Activated B cell treated with CpG ODN at 0.5 μM for 24 hours (primary cell): ENCODE measurements at regions not wholly inside any gene's neighbourhood (a gene's known extent, or its start where the extent isn't known, plus 50 kb on each side); places are given as distances from the start of the nearest gene placed in this dataset.

Experiments used
- ATAC-seq: fragments of 200-7000 bp; cut with Tn5 transposase; one replicate; pipeline ENCODE4 v1.10.0; 2021; ENCODE audit warnings: low read depth, mild to moderate bottlenecking, moderate library complexity
- CTCF ChIA-PET: fragments of 350-600 bp; sonication (Branson Sonifier 250); formaldehyde crosslinking; loops from one replicate; lab custom pipeline; 2021; ENCODE audit warnings: antibody characterized with exemption; lab: Charles Lee
- POLR2A ChIA-PET: fragments of 350-600 bp; sonication (Branson Sonifier 250); formaldehyde crosslinking; loops from one replicate; lab custom pipeline; 2021; ENCODE audit warnings: antibody characterized with exemption; lab: Charles Lee
- DNase-seq: peaks from one replicate; pipeline ENCODE4 v3.0.0; 2022
- H3K27ac Mint-ChIP-seq: one replicate; pipeline ENCODE4 v1.8.0; 2020; ENCODE audit warnings: mixed read lengths
- H3K27me3 Mint-ChIP-seq: one replicate; pipeline ENCODE4 v1.8.0; 2021; ENCODE audit warnings: mixed read lengths
- H3K36me3 Mint-ChIP-seq: one replicate; pipeline ENCODE4 v1.8.0; 2021; ENCODE audit warnings: low read depth, mixed read lengths
- H3K4me1 Mint-ChIP-seq: one replicate; pipeline ENCODE4 v1.8.0; 2021; ENCODE audit warnings: mixed read lengths
- H3K4me3 Mint-ChIP-seq: one replicate; pipeline ENCODE4 v1.8.0; 2020; ENCODE audit warnings: mild to moderate bottlenecking, mixed read lengths
- H3K9me3 Mint-ChIP-seq: one replicate; pipeline ENCODE4 v1.8.0; 2020; ENCODE audit warnings: mixed read lengths
- intact Hi-C: fragments of 100-400 bp; cut with micrococcal nuclease; formaldehyde crosslinking; loops from one replicate; pipeline ENCODE4 v1.15.1; 2024
- TF ChIP-seq, protein P1 (sequence below): fragments of 200-600 bp; IDR thresholded peaks from one replicate; pipeline ENCODE4 v1.8.0; 2022; ENCODE audit warnings: antibody characterized with exemption, mild to moderate bottlenecking

DNA sequence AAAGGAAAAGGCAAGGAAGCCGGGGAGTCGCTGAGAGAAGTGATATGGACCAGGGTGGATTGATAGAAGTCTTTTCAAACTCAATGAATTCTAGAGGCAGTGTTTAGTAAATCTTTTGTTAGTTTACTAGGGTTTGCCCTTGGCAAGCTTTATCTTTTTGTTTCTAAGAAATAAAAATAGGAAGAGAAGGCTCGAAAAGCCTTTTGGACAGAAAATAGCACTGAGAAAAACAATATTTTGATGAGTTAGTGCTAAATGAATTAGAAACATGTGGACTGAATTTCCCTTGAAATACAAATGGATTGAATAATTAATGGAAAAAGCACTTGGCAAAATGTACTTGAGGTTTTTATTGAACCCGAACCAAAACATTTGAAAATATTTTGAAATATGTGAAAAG, 121.8 kb upstream of the SPAG17 start:
- TF ChIP-seq, protein P1, sequence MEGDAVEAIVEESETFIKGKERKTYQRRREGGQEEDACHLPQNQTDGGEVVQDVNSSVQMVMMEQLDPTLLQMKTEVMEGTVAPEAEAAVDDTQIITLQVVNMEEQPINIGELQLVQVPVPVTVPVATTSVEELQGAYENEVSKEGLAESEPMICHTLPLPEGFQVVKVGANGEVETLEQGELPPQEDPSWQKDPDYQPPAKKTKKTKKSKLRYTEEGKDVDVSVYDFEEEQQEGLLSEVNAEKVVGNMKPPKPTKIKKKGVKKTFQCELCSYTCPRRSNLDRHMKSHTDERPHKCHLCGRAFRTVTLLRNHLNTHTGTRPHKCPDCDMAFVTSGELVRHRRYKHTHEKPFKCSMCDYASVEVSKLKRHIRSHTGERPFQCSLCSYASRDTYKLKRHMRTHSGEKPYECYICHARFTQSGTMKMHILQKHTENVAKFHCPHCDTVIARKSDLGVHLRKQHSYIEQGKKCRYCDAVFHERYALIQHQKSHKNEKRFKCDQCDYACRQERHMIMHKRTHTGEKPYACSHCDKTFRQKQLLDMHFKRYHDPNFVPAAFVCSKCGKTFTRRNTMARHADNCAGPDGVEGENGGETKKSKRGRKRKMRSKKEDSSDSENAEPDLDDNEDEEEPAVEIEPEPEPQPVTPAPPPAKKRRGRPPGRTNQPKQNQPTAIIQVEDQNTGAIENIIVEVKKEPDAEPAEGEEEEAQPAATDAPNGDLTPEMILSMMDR, result no peak
- DNase-seq (no peak), ATAC-seq (no peak)
- Mint-ChIP-seq H3K9me3 (no peaks in the 10 kb centered on the region), H3K27me3 (no peaks in the 10 kb centered on the region), H3K4me1 (no peaks in the 10 kb centered on the region), H3K4me3 (no peak overlapping the region), H3K36me3 (no peaks in the 10 kb centered on the region), H3K27ac (no peak overlapping the region)
- intact Hi-C loops, result no loop called here
- ChIA-PET CTCF (no interaction called here), POLR2A (no interaction called here)

DNA sequence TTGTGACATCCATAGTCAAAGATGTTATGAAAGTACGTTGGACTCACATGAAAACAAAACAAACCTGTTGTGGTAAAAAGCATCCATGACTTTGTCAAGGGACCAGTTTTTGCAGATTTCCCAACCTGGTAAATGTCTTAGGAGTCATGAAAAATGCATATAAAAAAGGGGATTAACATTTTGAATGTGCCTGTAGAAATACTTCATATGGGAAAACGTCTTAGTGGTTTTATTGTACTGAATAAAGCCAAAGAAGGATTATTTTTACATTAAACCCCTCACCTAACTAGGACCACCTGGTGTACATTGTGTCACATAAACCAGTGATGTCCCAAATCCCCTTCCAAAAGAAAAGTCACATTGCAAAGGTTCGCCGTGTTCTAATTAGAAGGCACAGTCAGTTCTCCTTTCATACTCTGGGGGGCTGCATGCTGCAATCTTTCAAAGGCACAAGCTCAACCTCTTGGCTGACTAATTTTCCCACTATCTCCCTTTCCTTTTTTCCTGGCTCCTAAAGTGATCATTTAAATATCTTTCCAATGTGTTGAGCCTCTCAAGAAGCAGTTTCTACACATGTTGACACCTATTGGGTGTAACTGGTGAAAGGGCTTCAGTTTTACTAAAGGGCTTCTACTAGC, 119.8 kb upstream of the SPAG17 start:
- no peaks in the 10 kb centered on the region for H3K9me3 Mint-ChIP-seq
- intact Hi-C loops, result no loop called here
- DNase-seq (no peak), ATAC-seq (no peak)
- TF ChIP-seq, protein P1, result no peak
- POLR2A ChIA-PET, result no interaction called here
- no peak overlapping the region for H3K4me3 Mint-ChIP-seq
- no peaks in the 10 kb centered on the region for H3K27me3 Mint-ChIP-seq
- H3K27ac Mint-ChIP-seq, result no peak overlapping the region
- H3K4me1 Mint-ChIP-seq, result no peaks in the 10 kb centered on the region
- CTCF ChIA-PET, result no interaction called here
- H3K36me3 Mint-ChIP-seq, result no peaks in the 10 kb centered on the region

DNA sequence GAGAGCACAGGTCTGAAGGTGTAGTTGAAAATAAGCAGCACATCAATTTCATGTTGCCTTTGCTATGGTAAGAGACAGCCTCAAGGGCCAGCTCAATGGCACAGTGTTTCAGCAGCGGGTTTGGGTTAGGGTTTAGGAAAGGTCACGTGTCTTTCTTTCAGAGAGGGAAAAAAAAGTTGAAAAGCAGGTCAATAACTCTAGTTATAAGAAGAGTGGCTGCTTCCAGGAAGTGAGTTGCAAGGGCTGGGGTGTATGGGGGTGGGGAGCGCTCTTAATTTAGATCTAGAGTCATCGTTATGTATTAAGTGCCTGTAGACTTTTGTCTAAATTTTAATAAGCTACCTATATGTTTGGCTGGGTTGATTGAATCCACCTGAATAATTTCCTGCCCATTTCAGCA, 118.5 kb upstream of the SPAG17 start:
- Mint-ChIP-seq H3K36me3 (no peaks in the 10 kb centered on the region), H3K27ac (no peak overlapping the region), H3K4me1 (no peaks in the 10 kb centered on the region), H3K9me3 (no peaks in the 10 kb centered on the region), H3K27me3 (no peaks in the 10 kb centered on the region), H3K4me3 (no peak overlapping the region)
- DNase-seq (no peak), ATAC-seq (no peak)
- TF ChIP-seq, protein P1, result no peak
- intact Hi-C loops, result no loop called here
- ChIA-PET CTCF (no interaction called here), POLR2A (no interaction called here)

DNA sequence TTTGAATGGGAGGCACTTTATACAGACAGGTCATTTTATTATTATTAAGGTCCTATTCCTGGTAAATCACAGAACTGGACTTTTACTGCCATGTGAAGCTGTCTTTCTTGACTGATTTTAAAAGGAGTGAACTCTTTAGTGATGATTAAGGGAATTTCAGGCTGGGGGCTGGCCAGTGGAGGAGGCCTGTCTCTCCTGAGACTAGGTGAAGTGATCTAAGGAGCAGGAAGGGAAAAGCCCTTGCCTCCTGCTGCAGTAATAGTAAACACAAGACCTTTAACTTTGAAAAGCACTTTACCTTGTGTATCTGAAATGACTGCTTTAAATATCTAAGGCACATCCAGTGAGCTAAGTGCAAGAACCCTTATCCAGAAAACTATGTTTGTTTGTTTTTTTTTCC, 118.0 kb upstream of the SPAG17 start:
- POLR2A ChIA-PET, result no interaction called here
- H3K9me3 Mint-ChIP-seq, result no peaks in the 10 kb centered on the region
- no peak overlapping the region for H3K4me3 Mint-ChIP-seq
- H3K27me3 Mint-ChIP-seq, result no peaks in the 10 kb centered on the region
- intact Hi-C loops, result no loop called here
- no peak for ATAC-seq
- CTCF ChIA-PET, result no interaction called here
- H3K36me3 Mint-ChIP-seq, result no peaks in the 10 kb centered on the region
- DNase-seq, result no peak
- TF ChIP-seq, protein P1, result no peak
- no peak overlapping the region for H3K27ac Mint-ChIP-seq
- H3K4me1 Mint-ChIP-seq, result no peaks in the 10 kb centered on the region

DNA sequence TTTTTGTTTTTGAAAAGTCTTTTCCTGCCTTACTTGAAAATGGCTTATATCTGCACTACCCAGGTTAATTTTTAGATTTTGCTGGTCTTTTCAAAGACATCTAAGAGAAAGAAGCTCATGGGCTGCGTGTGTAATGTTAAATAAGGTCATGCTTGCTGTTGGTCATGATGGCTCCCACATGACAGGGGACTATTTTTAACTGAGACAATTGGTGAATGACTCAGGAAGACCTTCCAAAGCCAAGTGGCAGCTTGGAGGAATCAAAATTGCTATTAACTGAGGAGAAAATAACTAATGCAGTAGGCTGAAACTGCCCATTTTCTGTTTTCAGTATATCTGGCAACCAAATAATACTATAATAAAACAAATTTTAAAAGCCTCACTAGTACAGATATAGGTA, 117.1 kb upstream of the SPAG17 start:
- H3K27me3 Mint-ChIP-seq, result no peaks in the 10 kb centered on the region
- DNase-seq, result no peak
- TF ChIP-seq, protein P1, result no peak
- ATAC-seq, result no peak
- H3K36me3 Mint-ChIP-seq, result no peaks in the 10 kb centered on the region
- H3K4me1 Mint-ChIP-seq, result no peaks in the 10 kb centered on the region
- no peaks in the 10 kb centered on the region for H3K9me3 Mint-ChIP-seq
- ChIA-PET CTCF (no interaction called here), POLR2A (no interaction called here)
- no peak overlapping the region for H3K27ac Mint-ChIP-seq
- intact Hi-C loops, result no loop called here
- H3K4me3 Mint-ChIP-seq, result no peak overlapping the region
